Thyroid gland (tissue), 4 donors: ENCODE measurements at regions not wholly inside any gene's neighbourhood (a gene's known extent, or its start where the extent isn't known, plus 50 kb on each side); places are given as distances from the start of the nearest gene placed in this dataset.
"Not testable (repeated sequence)": the region's sequence is repeated elsewhere in the genome, so short reads cannot be mapped to it uniquely, and the experiment has no call there.

Source experiments
- CTCF ChIP-seq, 6 experiments: fragments of 200-600 bp in 3 of 6; fragments of 450-650 bp in 3 of 6; sonication (generic) in 3 of 6; IDR thresholded peaks; one replicate each; pipeline ENCODE4 v1.5.1; 2016 to 2019; ENCODE audit warnings: antibody characterized with exemption in 6 of 6, mild to moderate bottlenecking in 2 of 6, inconsistent platforms in 1 of 6, moderate library complexity in 1 of 6
- POLR2A ChIP-seq, 2 donors: fragments of 450-650 bp; IDR thresholded peaks; one replicate each; pipeline ENCODE4 v1.6.1; 2017; ENCODE audit warnings: antibody characterized with exemption in 2 of 2, mild to moderate bottlenecking in 2 of 2, moderate library complexity in 1 of 2

- not testable (repeated sequence) for TF ChIP-seq POLR2A, CTCF (IDR thresholded peaks at IDR 0.05)
These were observed 135.0 kb downstream of the CXCL12 start for GRCh38 chr10:44249933-44250332.
